HG03457 (cell line): ENCODE measurements at regions not wholly inside any gene's neighbourhood (a gene's known extent, or its start where the extent isn't known, plus 50 kb on each side); places are given as distances from the start of the nearest gene placed in this dataset.

ENCODE experiments used
- ATAC-seq: cut with Tn5 transposase; IDR thresholded peaks from one replicate; pipeline ENCODE4 v1.9.1; 2021; ENCODE audit warnings: moderate number of reproducible peaks; ENCODE audit not compliant: unreplicated experiment

DNA sequence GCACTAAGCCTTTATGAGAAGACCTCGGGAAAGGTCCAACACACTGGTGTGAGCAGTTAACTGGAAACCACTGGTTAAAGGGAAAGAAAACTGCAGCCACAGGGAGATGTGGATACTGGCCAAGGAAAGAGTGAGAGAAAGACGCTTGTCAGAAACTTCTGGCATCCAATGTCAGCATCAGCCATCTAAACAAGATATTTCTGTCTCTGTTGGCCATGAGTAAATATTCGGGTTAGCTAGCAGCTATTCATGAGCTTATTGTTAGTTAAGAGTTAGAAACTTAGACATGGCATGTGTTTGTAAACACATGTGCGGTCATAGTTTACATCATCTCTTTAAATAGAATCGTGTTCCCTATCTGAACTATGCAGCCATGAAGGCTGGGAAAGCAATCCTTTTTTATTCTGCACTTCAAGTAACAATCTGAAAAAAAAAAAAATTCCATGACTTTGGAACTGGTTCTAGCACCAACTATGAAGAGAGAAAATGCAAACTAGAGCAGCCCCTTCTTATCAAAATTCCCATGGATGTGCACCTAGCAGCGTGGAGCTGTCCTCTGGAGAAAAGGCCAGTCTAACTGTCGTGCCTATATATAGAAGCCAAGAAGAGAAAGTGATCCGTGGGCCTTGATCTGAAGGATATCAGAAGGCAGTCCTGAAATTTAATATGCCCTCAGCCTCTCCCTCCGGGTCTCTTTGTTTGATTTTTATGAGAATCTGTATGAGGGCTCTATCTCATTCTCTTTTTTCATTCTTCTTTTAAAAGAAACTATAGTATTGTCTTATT, 84.0 kb upstream of the RFX8 start:
- no peak for ATAC-seq

DNA sequence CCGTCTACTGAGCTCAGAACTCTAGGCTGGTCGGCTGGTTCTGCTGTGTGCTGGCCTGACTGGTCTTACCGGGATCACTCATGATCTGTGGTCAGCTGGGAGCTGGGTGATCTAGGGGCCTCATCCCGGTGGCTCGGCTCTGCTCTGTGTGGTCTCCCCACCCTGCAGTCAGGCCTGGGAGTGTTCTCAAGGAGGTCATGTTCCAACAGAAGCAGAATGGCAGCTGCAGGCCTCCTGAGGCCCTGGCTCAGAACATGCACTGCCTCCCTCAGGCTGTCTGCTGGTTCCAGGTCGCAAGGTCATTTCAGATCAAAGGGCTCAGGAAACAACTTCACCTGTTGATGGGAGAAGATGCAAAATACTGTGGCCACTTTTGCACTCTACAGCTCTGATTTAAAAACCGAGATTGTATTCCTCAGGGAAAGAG, 81.1 kb upstream of the RFX8 start:
- ATAC-seq: no peak

DNA sequence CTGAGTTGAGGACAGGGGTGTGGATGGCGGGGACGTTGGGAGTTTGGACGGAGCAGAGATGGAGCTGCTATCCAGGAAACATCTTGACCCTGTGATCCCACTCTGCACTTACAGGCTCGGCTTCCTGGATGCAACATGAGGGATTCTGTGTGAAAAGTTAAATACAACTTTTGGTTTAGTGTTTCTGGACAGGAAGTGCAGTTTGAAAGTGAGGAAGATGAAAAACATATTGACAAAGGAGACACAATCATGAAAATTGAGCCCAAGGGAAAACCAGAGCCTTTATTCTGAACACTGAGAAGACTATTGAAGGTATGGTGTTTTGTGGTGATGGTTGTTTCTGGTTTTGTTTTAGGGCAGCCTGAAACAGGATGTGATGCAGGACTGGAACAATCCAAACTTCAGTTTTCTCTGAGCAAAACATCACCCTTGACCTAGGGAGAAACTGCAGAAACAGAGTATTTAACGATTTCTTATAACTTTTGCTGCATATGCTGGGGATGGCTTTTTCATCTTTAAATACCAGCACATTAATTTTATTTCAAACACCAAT, 76.5 kb upstream of the RFX8 start:
- ATAC-seq: no peak

DNA sequence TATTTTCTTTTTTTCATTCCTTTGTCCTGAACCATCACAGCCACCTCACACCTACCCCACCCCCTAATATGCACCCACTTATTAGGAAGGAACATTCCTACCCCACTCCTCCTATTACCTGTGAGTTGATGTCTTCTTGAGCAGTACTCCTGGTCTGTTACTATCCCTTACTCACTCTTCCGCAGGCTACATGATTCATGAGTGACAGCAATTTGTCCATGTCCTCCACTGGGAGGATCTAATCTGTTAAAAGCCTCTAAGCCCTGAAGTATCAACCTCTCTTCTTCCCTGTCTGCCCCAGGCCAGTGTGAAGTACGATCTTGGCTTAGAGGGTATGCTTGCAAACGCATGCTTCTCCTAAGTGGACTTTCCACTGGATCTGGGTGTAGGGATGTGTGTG, 75.6 kb upstream of the RFX8 start:
- no peak for ATAC-seq

DNA sequence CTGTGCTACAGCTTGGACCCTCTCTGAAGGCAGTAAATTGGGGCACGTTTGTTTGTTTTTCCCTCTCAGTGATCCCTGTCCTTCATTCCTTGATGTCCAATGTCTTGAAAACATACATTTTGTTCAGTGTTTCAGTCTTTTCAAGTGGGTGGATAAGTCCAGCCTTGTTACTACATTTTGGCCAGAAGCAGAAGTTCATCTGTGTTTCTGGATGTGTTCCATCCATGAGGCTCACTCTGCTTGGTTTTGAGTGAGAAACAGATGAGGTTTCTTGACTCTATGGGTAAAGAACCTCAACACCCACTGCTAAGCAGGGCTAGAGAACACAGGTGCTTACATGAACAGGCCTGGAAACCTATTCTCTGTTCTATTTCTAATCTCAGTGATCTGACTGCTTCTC, 74.5 kb upstream of the RFX8 start:
- ATAC-seq: no peak

DNA sequence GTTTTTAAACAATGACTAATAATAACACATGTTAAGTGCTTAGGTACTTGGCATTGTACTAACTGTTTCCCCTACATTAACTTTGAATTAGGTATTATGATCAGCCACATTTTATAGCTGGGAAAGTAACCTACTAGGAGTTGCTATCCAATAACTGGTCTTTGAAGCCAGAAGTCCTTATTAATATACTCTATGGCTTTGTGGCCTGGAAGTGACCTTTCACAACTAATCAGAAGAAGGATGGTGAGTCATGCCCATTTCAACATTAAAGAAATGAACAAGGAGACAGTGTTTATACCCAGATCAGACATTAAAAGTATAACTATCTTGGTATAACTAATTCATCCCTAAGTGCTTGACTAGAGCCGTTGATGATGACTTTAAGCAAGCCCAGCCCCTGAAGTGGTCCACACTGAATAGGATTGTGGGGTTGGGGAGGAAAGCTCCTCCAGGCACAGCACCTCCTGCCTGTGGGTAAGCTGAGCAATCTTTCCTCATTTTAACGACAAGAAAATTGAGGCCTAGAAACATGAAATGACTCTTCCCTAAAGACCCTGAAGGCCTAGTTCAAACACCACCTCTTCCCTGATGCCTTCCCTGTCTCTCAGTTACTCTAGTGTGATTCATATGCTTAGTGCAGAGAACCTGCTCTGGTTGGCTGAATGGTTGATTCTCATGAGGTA, 71.6 kb upstream of the RFX8 start:
- no peak for ATAC-seq

DNA sequence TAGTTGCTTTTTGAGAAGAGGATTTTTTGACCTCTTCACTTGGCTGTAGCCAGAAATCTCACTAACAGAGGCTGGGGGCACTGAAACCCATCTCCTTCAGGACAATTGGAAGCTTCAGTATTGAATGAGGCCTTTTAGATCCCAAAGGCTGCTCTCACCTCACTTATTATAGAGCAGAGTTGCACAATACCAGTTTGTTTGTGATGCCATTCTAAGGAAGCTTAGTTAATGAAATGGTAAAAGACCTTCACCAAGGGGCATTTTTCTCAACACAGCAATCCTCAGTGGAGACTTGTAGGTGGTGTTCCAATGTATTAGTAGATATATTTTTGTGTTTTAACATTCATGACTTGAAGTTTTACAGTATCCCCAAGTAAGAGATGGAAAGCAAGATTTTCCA, 71.0 kb upstream of the RFX8 start:
- no peak for ATAC-seq

DNA sequence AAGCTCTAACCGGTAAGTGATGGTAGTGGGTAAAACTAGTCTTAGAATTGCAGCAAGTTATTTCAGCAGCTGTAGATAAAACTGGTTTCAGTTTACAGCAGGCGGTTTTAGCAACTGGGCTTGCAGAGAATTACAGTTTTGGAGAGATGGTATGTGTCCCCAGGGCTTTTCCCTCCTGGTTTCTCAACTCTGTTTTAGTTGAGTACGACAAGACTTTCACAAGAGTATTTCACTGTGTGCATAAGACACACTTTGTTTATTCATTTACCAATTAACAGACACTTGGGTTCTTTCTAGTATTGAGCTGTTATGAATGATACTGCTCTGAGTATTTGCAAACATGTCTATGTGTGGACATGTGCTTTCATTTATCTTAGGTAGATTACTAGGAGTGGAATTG, 65.6 kb upstream of the RFX8 start:
- no peak for ATAC-seq

DNA sequence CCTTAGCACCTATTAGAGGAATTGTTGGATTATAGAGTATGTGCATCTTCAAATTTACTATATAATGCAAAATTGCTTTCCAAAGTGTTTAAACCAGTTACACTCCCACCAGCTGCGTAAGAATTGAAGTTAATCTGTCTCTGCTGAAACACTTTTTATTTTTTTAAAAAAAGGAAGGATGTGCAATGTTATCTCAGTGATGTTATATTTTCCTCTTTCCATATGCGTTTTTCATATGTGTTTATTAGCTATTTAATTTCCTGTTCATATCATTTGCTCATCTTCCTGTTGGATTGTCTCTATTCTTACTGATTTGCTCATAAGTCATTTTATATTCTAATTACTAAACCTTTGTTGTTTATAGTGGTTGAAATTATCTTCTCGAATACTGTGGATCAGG, 63.2 kb upstream of the RFX8 start:
- no peak for ATAC-seq

DNA sequence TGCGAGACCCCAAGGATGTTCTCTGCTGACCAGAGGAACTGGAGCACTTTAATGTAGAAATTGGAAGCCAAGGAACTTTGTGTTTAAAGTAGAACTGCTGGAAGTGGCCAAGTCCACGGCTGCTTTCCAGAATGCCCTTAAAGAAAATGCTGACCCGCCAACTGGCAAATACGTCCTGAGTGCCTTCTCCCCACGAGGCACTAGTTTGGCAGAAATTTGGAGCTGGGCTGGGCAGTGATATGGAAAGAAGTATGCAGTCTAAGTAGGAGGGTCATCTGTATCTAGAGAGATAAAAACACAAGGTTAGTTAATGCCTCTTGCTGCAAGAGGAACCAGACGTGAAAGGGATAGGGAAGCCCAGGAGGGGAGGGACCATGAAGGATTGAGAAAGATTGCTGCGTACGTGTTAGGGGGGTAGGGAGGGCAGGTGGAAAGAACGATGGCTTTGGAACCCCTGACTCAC, 59.3 kb upstream of the RFX8 start:
- no peak for ATAC-seq

DNA sequence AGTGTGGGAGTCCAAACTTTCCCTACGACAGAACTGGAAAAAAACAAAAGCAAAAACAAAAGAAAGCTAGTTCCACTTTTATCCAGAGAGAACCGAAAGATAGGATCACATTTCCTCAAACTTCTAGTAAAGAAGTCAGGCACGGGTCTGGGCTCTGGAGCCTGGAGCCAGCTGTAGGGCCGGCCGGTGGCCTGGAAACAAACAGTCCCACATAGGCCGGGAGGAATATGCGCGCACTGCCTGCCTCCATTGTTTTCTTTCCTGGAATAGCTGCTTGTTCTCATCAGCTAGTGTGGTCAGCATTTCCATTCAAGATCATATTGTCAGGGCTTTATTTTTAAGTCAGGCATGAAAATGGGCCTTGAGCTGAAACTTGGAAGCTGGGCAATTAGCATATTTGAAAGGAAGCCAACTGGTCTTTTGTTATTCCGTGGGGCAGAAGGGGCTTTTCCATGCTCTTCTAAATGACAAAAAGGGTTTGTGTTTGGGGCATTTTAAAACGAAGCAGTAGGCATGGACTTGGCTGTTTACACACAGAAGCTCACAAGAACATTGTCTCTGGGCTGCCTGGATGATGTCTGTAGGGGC, 58.7 kb upstream of the RFX8 start:
- no peak for ATAC-seq

DNA sequence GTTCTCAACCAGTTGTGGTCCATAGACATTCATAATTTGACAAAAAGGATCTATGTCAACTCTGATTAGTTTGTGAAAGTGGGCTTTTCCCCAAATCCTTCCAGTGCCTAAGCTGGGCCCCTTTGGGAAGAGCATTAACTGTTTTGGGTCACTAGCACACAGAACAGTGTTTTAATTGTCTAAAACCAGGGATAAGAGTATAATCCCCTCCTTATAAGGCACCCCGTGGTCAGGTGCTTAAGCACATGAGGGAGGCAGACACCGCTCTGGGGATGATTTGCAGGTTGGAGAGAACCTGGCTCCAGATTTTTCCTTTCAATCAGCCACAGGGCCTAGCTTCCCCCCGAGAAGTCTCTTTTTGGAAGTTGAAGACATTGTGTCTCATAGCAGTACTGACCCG, 53.6 kb upstream of the RFX8 start:
- no peak for ATAC-seq

DNA sequence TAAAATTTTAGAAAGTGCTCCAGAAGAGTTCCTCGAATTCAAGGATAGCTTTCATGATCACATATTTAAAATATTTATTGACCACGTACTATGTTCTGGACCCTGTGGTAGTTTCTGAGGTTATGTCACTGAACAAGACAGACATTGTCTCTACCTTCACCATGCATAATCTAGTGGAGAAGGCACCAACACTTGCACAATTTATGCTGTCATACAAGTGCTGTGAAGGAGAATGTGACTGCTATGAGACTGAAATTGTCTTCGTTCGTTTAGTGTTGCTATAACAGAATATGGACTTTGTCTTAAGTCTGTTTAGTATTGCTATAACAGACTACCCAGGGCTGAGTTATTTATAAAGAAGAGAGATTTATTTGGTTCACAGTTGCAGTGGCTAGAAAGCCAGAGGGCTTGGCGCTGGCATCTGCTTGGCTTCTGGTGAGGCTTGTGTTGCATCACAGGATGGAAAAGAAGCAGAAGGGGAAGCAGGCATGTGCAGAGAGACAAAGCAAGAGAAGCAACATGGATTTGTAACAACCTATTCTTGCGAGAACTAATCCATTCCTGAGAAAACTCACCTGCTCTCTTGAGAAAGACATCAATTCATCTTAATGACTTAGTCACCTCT, 50.0 kb upstream of the RFX8 start:
- ATAC-seq: no peak
